HG03432 (cell line): ENCODE measurements at regions not wholly inside any gene's neighbourhood (a gene's known extent, or its start where the extent isn't known, plus 50 kb on each side); places are given as distances from the start of the nearest gene placed in this dataset.

Experiments
- ATAC-seq: cut with Tn5 transposase; IDR thresholded peaks from one replicate; pipeline ENCODE4 v1.9.1; 2021; ENCODE audit warnings: mild to moderate bottlenecking, moderate library complexity; ENCODE audit not compliant: unreplicated experiment

DNA sequence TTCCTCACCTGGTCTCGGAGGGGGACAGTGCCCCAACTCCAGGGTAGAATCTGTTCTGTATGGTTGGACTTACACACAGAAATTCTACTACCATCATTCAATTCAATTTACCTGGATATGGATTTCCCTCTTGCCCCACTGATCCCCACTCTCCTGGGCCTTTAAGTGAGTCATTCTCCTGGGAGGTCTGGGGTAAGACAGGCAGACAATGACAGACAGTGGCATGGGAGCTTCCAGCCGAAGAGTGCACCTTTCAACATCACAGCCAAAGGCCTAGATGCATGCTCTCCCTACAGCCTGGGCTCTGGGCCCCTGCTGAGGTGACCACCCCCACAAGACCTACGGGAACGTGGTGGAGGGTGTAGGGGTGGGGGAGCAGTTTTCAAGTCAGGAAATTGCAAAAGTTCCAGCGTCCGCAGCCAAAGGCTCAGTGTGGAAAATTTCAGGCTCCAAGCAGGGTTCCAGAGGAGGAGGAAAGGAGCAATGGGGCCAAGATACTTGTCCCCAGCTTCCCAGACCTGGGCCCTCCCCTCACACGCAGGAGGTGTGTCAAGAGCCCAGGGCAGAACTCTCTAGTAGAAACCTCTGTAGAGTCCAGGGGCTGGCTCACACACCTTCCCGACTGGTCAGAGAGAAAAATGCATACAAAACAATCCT is 296.4 kb downstream of the CYP26B1 start:
- ATAC-seq, result no peak

DNA sequence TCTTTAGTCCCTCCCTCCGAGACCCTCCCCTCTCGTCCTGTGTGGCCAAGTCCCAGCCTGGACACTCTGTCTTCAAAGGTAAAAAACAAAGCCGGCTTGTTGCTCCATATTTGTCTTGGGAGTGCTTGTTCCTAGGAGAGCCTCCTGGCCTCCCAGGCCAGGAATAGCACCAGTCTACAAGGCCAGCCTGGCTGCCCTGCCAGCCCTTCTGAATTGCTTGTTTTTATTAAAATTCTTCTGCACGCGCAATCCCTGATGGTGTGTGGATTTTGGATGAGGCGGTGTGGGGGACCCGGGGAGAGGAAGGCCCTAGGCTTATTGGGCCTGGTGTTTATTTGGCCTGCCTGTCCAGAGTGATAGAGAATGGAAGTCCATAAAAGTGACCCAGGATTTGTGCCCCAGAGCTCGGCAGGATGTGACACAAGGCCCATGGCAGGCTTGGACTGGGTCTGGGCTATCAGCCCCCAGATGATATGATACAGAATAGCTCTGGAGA is 297.3 kb downstream of the CYP26B1 start:
- no peak for ATAC-seq

DNA sequence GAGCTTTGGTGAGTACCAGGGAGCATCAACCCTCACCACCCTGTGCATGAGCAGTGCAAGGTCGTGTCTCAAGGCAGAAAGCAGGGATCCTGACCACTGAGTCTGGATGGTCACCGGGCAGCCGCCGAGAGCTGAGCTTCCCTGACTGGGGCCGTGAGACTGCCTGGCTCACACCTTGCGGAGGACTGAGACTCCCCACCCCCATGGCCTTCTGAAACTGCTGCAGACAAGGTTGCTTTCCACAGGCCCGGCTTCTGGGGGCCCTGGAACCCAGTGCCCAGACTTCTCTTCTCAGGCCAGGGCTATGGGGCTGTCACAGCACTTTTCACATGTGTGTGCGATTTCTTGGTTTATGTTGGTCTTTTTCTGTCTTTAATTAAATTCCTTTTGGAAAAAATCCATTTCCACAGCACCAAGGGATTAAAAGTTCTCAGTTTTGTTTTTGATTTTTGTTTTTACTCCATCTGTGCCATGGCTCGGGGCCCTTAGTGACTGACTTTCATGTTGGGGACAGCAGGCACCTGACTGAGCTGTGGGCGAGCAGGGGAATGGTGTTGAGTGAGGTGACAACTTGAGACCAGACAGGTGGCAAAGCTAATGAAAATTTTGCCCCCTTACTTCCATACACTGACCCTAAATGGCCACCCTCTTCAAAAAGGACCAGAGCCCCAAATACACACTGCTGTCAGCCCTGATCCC is 297.9 kb downstream of the CYP26B1 start:
- ATAC-seq, result no peak

DNA sequence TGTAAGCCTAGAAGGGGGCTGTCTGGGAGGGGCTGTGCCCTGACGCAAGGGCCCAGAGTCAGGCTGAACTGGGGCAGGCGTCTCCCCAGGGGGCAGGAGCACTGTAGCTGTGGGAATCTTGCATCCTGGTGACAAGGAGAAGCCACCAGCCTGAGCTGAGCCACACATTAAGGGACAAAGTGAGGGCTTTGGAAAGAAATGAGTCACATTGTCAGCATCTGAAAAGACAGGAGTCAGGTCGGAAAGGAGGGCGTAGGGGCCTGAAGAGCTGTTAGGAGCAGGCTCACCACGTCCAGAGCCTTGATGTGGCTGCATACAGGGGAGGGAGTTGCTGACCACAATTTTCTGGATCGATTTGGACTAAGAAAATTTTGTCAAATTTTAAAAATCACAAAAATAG is 298.6 kb downstream of the CYP26B1 start:
- no peak for ATAC-seq

DNA sequence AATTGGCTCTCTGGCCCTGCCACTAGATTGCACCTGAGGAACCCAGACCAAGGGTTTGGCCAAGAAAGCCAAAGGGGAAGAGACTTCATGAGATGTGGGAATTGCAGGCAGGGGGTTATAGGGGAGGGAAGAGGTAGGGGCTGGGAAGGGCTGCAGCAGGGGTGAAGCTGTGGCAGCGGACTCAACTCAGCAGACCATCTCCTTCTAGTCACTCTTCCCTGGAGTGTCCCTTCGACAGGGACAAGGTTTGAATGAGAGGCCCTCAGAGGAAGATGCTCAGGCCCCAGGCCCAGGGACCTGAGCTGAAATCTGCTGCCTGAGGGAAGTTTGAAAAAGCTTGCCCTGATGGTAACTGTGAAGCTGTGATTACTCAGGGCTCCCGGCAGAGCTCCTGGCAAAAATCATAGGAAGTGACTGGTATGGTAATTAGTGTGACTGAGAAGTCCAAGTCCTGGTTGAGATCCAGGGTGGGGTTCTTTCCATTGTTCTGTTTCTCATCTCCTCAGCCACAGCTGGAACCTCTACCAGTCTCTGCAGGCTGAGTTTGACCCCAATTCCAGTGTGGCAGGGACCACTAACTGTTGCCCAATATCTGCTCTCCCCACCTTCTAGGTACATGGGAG is 300.9 kb downstream of the CYP26B1 start:
- no peak for ATAC-seq

DNA sequence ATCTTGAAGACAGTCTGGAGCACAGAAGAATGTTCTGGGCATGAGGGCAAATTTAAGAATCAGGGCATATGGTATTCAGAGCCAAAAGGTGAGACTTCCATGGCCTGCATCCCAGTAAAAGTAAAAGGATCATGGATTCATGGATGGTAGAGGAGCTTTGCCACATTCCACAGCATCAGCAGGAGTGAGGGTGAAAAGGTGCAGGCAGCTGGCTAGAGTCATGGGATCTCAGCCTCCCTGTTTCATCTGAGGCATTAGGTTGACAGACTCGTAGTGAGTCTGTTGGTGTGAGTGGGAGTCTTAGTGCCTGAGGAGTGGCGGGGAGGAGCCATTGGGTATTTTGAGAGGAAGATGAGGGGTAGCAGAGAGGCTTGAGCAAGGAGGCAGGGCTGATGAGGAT is 301.6 kb downstream of the CYP26B1 start:
- no peak for ATAC-seq

DNA sequence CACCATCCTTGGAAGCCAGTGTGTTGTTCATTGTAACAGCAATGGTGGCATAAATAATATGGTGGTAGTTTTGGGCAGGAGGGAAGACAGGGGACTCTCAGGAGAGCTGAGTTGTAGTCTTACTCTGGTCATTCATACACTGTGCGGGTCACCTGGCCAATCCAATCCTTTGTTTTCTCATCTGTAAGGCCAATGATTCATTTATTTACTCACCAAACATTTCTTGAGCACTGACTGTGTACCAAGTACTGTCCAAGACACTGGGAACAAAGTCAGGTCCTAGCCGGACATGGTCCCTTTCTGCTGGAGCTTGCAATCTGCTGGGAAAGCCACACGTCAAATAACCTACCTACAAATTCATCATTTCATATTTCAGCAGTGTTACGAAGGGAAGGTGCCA is 302.7 kb downstream of the CYP26B1 start:
- ATAC-seq, result no peak

DNA sequence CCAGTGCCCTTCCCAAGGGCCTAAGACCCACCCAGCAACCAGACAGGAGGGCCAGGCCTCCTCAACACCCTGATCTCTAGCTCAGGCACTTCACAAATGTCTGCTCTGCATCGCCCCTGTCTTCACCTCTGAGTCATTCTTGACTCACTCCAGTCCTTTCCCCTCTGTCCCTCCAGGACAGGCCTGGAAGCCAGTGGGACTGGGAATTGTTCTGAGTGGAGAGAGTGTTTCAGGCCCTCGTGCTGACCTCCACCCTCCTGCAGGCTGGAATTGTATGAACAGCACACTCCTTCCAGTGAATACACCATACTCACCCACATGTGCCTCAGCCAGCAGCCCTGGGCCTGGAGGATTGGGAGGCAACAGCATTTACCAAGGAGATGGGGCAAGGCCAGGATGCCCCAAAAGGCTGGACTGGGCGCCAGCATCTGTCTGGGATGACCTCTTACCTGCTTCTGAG is 304.2 kb downstream of the CYP26B1 start:
- ATAC-seq, result no peak

DNA sequence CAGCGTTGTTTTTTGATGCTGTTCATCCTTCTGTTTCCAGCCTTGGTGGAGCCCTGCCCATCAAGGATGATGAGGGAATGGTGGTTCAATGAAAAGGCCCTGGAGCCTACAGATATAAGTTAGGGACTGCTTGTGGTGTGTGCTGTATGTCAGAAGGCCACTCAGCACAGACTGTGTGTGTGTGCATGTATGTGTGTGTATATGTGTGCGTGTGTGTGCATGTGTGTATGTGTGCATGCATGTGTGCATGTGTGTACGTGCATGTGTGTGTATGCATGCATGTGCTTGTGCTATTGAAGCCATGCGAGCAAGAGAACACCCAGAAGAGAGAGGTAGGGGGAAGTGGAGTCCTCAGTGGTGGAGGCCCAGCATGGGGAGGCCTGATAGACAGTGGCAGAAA is 304.9 kb downstream of the CYP26B1 start:
- no peak for ATAC-seq

DNA sequence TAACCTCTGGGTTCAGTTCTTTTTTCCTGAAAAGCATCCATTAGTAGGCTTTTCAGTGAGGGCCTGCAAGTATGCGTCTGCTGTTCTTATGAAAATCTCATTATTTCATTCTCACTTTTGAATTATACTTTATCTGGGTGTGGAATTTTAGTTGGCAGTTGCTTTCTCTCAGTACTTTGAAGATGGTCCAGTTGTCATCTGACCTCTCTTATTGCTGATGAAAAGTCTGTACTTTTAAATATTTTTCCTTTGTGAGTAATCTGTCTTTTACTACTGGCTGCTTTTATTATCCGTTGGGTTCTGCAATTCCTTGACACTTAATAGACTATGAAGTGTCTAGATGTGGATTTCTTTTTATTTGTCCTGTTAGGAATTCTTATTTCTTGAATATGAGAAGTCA is 307.8 kb downstream of the CYP26B1 start:
- ATAC-seq, result no peak

DNA sequence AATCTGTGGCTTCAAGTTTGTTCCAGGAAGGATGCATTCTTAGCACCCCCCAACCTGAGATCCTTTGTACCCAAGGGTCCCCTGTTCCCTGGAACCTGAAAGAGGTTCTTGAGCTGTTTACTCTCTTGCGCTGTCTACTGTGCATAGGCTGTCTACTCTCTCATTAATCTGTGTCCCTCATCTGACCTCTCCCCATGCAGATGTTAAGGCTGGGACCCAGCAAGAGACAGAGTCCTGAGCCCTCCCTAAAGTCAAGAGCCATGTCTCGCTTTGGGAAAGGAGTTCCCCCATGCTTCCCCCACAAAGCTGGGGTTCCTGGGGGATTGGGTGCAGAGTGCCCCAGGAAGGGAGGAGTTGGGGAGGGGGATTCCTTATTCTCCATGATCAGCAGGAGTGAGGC is 312.9 kb downstream of the CYP26B1 start:
- no peak for ATAC-seq

DNA sequence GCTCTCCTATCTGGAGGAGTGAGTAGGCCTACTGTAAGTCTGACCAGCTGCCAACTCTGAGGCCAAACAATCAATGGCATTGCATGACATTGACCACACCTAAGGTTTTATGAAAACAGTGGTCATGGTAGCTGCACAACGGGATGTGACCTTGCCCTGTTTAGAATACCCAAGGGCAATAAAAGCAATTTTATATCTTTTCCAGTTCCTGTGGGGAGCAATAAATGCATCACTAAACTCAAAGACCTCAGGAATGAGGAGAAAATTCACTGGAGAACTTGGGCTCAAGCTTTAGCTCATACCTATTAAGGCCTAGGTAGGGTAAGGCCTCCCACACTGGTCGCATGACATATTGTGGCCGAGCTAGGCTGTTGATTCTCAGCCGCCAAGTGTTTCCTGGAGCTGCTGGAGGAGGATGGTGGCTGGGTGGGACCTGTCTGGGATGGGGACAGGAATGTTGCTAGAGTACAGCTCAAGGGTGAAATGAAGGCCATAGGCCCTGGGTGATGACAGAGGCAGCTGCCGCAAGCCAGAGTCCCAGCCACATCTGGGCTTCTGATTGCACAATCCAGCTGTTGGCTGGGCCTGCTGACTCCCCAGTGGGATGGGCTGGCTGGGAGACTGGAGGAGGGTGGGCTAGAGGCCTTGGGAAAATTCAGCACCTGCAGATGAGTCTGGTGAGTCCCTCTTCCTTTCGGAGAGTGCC is 313.7 kb downstream of the CYP26B1 start:
- ATAC-seq, result no peak

DNA sequence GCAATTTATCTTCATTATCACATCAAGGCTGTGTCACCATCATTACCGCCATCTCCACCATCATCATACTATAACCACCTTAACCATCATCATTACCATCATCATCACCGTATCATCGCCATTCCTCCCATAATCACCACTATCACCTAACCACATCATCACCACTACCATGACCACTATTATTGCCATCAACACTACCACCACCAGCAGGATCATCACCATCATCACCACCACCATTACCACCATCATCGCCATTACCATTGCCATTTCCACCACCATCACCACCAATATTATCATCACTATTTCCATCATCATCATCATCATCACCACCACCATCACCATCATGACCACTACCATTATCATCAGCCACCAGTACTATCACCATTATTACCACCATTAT is 314.4 kb downstream of the CYP26B1 start:
- no peak for ATAC-seq

DNA sequence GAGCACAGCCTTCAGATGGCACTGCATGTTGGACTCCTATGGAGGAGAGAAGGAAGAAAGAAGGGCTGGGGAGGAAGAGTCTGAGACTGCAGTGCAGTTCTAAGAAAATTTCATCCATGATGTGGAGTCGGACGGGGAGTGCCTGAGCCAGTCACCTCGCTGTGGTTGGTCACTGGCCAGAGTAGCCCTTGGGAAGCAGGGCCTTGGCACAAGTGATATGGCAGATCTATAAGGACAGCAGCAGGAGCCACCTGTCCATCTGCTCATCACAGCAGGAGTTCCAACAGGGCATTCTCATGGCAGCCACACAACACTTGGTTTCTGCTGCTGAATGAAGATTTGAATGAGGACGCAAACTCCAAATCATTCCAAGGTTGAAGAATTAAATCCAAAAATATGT is 314.8 kb downstream of the CYP26B1 start:
- no peak for ATAC-seq

DNA sequence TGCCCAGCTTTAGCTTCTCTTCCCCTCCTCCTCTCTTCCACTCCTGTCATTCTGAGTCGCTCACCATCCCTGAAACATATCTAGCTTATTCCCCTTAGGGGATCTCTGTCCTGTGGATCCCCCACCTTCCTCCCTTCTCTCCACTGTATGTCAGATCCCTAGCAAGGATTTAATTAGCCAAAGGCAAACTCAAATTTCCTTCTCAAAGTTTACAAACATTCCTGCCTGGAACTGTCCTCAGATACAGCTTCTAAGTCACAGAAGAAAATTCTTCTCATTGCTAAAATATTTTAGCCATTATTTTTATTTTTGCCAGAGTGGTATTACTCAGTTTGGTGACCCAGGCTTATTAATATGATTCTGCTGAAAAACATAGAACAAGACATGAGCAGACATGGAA is 315.3 kb downstream of the CYP26B1 start:
- no peak for ATAC-seq

DNA sequence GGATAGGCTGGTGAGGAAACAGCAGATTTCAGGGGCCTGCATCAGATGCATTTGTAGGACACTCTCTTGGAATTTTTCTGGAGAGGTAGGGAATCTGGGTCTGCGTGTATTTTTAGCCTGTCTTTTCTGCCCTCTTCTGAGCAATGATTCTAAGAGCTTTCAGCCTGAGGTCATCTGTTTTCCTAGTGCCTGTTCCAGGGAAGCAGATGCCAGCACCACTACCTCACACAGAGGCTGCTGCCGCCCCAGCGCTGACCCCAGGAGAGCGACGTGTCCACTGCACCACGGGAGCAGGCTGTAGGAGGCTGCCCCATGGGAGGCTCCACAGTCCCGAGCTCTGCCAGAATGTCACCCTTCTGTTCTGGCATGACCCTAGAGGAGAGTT is 316.5 kb downstream of the CYP26B1 start:
- no peak for ATAC-seq

DNA sequence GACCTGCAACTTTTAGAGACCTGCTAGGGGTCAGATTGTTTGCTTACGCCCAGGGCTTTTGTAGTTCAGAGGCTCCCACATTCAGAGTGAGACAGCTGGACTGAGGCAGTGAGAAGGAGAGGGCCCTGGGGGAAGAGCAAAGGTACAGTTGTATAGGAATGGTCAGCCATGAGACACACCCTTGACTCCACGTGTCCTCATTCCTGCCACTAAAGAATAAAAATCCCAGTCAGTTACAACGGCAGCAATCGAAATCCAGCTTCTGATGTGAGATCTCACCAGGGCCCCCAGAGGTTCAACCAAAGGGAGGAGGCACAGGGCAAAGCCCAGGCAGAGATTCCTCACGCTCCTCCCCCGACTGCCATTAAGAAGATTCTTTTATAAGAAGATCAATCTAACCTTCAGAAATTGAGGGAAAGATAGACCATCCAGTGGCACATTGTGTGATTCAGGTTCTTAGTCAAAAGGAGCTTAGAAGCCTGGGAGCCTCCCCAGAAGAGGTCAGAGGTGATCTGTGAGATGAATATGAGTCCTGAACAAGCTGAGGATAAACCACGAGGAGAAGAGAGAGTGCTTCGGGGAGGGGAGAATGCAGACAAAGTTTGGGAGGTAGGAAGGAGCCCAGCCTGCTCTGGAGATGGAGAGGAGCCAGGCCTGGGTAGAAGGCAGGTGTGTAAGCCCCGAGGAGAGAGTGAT is 317.0 kb downstream of the CYP26B1 start:
- ATAC-seq, result no peak

DNA sequence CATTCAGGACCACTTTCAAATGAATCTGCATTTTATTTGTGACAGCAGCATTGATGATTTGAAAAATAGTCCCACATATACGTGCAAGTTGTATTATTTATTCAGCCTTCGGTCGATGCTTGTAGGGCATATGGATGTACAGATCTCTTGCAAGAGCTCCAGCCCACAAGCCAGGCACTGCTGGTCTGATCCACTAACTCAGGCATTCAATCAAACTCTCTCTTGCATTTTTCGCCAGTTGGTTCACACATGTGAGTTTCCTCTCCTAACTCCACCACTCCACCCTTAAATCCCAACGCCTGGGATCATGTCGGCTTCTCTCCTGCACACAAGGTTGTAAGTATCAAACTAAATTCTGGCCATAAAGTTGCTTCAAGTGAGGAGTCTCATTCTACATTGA is 318.7 kb downstream of the CYP26B1 start:
- no peak for ATAC-seq

DNA sequence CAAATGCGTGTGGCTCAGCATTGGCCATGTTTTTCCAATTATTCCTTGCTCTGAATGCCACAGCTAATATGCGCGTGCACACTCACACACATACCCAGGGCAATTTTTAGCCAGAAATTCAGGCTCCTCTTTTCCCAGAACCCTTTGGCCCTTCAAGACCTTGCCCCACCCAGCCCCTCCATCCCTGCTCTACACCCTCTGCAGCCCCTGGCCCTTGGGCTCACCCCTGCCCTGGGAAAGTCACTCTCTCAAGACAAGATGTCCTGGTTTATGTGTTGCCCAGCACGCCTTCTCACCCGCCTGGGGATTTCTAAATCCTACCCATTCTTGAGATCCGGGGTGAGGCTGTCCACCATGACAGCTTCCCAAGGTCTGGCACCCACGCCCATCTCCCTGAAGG is 319.7 kb downstream of the CYP26B1 start:
- no peak for ATAC-seq

DNA sequence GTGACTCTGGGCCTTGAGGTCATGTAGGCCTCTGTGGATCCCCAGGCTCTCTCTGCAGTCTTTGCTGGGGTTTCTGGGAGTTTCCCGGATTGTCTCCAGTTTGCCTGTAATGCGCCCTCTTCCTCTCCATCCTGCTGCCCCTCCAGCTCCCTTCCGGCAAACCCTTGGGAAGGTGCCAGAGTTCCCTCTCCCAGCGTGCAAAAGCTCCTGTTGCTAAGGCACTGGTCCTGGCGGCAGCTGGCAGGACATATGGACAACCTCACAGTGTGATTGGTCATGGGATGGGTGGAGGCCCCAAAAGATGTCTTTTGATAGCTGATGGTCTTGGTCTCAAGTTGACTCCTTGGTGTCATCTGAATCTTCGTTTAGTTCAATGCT is 320.1 kb downstream of the CYP26B1 start:
- ATAC-seq, result no peak
